HG03342 (cell line): ENCODE measurements at regions not wholly inside any gene's neighbourhood (a gene's known extent, or its start where the extent isn't known, plus 50 kb on each side); places are given as distances from the start of the nearest gene placed in this dataset.
"Not testable (repeated sequence)": the region's sequence is repeated elsewhere in the genome, so short reads cannot be mapped to it uniquely, and the experiment has no call there.

ENCODE experiments used
- ATAC-seq: cut with Tn5 transposase; IDR thresholded peaks from one replicate; pipeline ENCODE4 v1.9.1; 2021; ENCODE audit warnings: mild to moderate bottlenecking, moderate library complexity; ENCODE audit not compliant: unreplicated experiment

DNA sequence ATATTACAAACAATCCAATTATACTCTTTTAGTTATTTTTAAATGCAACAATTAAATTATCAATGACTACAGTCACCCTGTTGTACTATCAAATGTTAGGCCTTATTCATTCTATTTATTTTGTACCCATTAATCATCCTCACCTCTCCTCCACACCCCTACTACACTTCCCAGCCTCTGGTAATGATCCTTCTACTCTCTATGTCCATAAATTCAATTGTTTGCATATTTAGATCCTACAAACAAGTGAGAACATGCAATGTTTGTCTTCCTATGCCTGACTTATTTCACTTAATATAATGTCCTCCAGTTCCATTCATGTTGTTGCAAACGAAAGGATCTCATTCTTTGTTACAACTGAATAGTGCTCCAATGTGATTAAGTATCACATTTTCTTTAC is 1414.6 kb downstream of the SLITRK1 start:
- ATAC-seq = no peak

- not testable (repeated sequence) for ATAC-seq
Measured at GRCh38 chr13:82459575-82459974, 1422.7 kb downstream of the SLITRK1 start.

GRCh38 chr13:82458169-82458568 is 1424.1 kb downstream of the SLITRK1 start:
- ATAC-seq = no peak

DNA sequence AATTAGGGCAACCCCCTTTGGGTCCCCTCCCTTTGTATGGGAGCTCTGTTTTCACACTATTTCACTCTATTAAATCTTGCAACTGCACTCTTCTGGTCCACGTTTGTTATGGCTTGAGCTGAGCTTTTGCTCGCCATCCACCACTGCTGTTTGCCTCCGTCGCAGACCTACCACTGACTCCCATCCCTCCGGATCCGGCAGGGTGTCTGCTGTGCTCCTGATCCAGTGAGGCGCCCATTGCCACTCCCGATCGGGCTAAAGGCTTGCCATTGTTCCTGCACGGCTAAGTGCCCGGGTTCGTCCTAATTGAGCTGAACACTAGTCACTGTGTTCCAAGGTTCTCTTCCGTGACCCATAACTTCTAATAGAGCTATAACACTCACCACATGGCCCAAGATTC is 1424.7 kb downstream of the SLITRK1 start:
- not testable (repeated sequence) for ATAC-seq

DNA sequence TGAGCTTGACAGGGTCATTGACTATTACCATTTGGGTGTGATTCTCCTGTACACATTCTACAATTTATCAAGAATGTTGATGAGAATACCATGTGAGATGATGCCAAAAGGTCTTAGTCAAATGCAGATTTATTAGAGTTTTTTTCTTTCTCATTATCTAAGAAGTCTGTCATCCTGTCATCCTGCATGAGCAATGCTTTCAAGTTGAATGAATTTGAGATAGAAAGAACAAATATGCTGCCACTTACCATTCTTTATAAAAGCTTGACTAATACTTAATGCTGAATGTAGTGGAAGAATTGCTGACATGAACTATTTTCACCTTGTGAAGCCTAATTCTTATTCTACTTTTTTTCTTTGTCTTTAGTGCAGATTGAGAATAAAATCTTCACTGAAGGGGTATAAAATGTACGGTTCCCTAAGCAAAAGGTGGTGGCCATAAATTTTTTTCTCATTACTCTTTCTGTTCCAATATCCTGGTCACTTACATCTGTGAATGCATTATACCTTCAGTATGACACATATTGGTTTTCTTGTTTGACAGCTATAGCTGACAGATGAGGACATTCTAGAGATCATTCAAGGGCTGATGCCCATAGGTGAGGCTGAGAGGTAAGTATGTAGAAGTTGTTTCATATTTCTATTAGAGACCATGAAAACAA is 1434.7 kb downstream of the SLITRK1 start:
- ATAC-seq = no peak

- ATAC-seq = no peak
Measured at GRCh38 chr13:82439159-82439904, 1442.9 kb downstream of the SLITRK1 start.

DNA sequence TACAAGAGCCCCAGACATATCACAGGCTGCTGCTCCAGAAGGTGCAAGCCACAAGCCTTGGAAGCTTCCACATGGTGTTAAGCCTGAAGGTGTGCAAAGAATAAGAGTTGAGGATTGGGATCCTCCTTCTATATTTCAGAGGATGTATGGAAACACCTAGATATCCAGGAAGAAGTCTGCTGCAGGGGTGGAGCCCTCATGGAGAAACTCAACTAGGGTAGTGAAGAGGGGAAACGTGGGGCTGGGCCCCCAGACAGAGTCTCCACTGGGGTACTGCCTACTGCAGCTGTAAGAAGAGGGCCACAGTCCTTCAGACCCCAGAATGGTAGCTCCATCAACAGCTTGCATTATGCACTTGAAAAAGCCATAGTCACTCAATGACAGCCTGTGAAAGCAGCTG is 1444.0 kb downstream of the SLITRK1 start:
- no peak for ATAC-seq

DNA sequence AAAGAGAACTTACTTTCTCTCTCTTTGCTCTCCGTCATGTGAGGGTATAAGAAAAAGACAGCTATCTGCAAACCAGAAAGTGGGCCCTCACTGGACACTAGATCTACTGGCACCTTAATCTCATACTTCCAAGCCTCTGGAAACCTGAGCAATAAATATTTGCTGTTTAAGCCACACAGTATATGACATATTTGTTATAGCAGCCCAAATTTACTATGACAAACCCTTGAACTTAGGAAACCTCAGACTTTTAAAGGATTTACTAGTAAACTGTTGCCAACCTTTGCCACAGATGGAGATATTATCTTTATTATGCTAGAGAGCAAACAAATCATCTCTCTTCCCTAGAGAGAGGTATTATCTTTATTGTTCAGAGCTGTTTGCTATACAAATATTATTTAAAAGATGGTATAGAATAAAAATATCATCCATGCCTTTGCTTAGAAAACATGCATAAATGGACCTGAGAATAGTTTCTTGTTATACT is 1446.1 kb downstream of the SLITRK1 start:
- ATAC-seq = no peak

DNA sequence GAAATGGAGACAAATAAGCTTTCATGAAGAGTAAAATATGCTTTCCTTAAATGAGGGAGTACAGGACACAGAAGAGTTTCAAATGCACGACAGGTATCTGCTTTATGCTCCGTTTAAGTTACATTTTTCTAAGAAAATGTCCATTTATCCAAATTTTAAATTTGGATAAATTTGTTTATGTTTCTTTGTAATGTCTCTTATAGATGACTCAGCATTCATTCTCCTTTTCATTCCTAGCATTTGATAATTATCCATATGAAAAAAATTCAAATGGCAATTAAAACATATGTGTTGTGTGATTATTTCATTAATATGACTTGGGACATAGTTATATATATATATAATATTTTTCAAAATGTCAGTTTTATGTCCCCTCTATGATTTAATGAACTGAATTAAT is 1449.3 kb downstream of the SLITRK1 start:
- ATAC-seq = no peak

- no peak for ATAC-seq
Measured at GRCh38 chr13:82412749-82413148, 1469.5 kb downstream of the SLITRK1 start.

DNA sequence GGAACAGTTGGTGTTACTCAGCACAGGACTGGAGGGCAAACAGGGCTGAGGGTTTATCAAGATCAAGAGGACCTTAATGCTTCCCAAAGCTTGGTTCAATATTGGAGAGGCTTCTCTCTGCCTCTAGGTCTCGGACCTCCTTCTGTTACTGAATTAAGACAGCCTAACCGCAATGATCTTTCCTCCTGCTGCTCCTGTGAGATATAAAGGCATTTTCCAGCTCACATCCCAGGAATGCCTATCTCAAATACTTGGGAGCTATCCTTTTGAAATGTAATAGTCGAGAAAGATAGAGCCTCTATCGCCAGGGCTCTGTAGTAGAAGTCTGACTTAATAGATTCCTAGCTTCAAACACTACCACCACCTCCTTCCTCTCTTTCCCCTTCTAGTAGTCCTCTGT is 1475.0 kb downstream of the SLITRK1 start:
- ATAC-seq = no peak

- ATAC-seq = no peak
Measured at GRCh38 chr13:82374719-82375118, 1507.6 kb downstream of the SLITRK1 start.

DNA sequence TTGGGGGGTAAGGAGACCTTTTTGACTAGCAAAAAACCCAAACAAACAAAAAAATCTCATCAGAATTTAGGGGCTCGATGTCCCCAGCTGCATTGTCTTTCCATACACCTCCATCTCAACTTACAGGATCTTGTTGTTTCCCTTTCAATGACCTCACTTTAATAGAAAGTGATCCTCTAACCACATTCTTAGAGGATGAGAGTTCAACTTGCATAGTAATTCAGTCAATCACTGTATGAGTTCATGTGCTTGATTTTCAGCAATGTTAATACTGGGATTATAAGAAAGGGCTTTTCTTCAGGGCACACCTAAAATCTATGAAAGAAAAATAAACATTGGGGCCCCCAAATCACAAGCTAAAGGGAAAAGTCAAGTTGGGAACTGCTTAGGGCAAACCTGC is 1512.0 kb downstream of the SLITRK1 start:
- no peak for ATAC-seq

DNA sequence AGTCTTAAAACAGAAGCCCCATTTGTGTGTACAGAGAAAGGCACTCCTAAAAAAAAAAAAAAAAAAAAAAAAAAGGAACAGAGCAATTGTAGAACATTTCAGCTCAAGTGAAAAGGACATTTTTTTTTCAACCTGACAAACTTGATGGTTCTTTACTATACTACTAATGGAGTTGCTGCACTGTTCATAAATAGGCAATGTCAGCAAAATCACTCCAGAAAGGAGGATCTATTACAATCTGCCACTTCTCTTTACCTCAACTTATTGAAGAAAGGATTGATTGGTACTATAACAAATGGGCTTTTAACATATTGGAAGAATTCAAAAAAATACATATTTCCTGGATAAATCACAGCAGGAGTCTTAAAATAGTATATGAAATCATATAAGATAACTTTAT is 1517.7 kb downstream of the SLITRK1 start:
- ATAC-seq = no peak

GRCh38 chr13:82358284-82358683 is 1524.0 kb downstream of the SLITRK1 start:
- ATAC-seq = no peak

- no peak for ATAC-seq
Measured at GRCh38 chr13:82356667-82357410, 1525.4 kb downstream of the SLITRK1 start.

- ATAC-seq = no peak
Measured at GRCh38 chr13:82344867-82345266, 1537.4 kb downstream of the SLITRK1 start.

GRCh38 chr13:82341116-82341515 is 1541.2 kb downstream of the SLITRK1 start:
- no peak for ATAC-seq

- peak; percentile 62 for ATAC-seq
Measured at GRCh38 chr13:82330499-82330898, 1551.8 kb downstream of the SLITRK1 start.

GRCh38 chr13:82323101-82323500 is 1559.2 kb downstream of the SLITRK1 start:
- no peak for ATAC-seq

GRCh38 chr13:82305588-82305987 is 1576.7 kb downstream of the SLITRK1 start:
- no peak for ATAC-seq

GRCh38 chr13:82298106-82298505 is 1584.2 kb downstream of the SLITRK1 start:
- ATAC-seq = no peak
